ENCODE measurements at regions not wholly inside any gene's neighbourhood (a gene's known extent, or its start where the extent isn't known, plus 50 kb on each side); places are given as distances from the start of the nearest gene placed in this dataset.

- Histone ChIP-seq H3K9me3 (peaks cover 0 to 17% (median 0%) of the 10 kb centered on the region in 3 donors), H3K4me1 (peaks cover 0 to 11% (median 3%) of the 10 kb centered on the region in 3 donors), H3K27ac (no peak overlapping the region), H3K4me3 (no peak overlapping the region), H3K36me3 (no peaks in the 10 kb centered on the region), H3K27me3 (no peaks in the 10 kb centered on the region)
- 63 to 94% methylated on average over 4 to 5 of the region's 5 CpGs for WGBS, 2 donors (ENCODE audit: low coverage in 1 of 2)
- no peak for TF ChIP-seq POLR2AphosphoS5 (IDR thresholded peaks at IDR 0.05)
- TF ChIP-seq CTCF (IDR thresholded peaks at IDR 0.05): no peak
- no peak for TF ChIP-seq POLR2A (IDR thresholded peaks at IDR 0.05)
- no peak for TF ChIP-seq EP300 (IDR thresholded peaks at IDR 0.05)
- no peak for ATAC-seq
Observed at GRCh38 chr7:25368599-25369201, 140.4 kb upstream of the NPVF start.

DNA sequence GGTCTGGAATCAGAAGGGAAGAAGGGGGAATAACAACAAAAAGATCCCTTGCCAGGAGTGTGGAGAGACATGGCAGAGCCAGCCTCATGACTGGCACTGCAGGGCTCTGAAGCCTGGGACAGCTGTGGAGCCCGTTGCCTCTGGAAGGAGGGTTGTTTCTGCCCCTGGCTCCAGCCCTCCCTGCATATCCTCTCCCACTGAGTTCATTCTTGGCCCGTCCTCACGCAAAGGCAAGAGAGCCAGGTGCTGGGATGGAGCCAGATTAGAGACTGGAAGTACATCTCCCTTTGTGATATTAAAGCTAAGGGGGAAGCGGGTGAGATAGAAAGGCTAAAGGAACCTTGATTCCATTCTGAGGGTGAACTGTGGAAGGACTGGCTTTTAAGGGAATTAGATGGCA lies 141.5 kb upstream of the NPVF start:
- Histone ChIP-seq H3K36me3 (no peaks in the 10 kb centered on the region), H3K9me3 (peaks cover 0 to 17% (median 0%) of the 10 kb centered on the region in 3 donors), H3K4me1 (peaks cover 0 to 11% (median 3%) of the 10 kb centered on the region in 3 donors), H3K27ac (peak overlapping the region in 1 of 4 donors; percentile 13), H3K4me3 (no peak overlapping the region), H3K27me3 (no peaks in the 10 kb centered on the region)
- WGBS, 2 donors (ENCODE audit: low coverage in 1 of 2): 23 to 60% methylated on average over 1 to 4 of the region's 4 CpGs
- TF ChIP-seq CTCF (IDR thresholded peaks at IDR 0.05): no peak
- TF ChIP-seq POLR2AphosphoS5 (IDR thresholded peaks at IDR 0.05): no peak
- ATAC-seq: peak; percentile 43

- no peak overlapping the region for H3K27ac ChIP-seq
- WGBS, 2 donors (ENCODE audit: low coverage in 1 of 2): 94 to 100% methylated on average over 2 of the region's 2 CpGs
- H3K36me3 ChIP-seq: no peaks in the 10 kb centered on the region
- H3K4me1 ChIP-seq: peaks cover 0 to 11% (median 3%) of the 10 kb centered on the region in 3 donors
- no peak for ATAC-seq
- TF ChIP-seq POLR2A (IDR thresholded peaks at IDR 0.05): no peak
- no peak for TF ChIP-seq CTCF (IDR thresholded peaks at IDR 0.05)
- no peak for TF ChIP-seq EP300 (IDR thresholded peaks at IDR 0.05)
- no peak overlapping the region for H3K4me3 ChIP-seq
- H3K9me3 ChIP-seq: peaks cover 0 to 17% (median 0%) of the 10 kb centered on the region in 3 donors
- no peaks in the 10 kb centered on the region for H3K27me3 ChIP-seq
Observed at GRCh38 chr7:25371972-25372371, 143.7 kb upstream of the NPVF start.

GRCh38 chr7:25375805-25376600 lies 147.7 kb upstream of the NPVF start:
- no peaks in the 10 kb centered on the region for H3K36me3 ChIP-seq
- H3K4me3 ChIP-seq: no peak overlapping the region
- no peak for TF ChIP-seq POLR2A (IDR thresholded peaks at IDR 0.05)
- TF ChIP-seq CTCF (IDR thresholded peaks at IDR 0.05): no peak
- no peak for TF ChIP-seq POLR2AphosphoS5 (IDR thresholded peaks at IDR 0.05)
- no peak for TF ChIP-seq EP300 (IDR thresholded peaks at IDR 0.05)
- 16 to 40% methylated on average over 3 of the region's 3 CpGs for WGBS, 2 donors (ENCODE audit: low coverage in 1 of 2)
- no peak overlapping the region for H3K27ac ChIP-seq
- no peaks in the 10 kb centered on the region for H3K27me3 ChIP-seq
- no peak for ATAC-seq
- peaks cover 0 to 17% (median 0%) of the 10 kb centered on the region in 3 donors for H3K9me3 ChIP-seq
- no peaks in the 10 kb centered on the region for H3K4me1 ChIP-seq

Measured in gastroesophageal sphincter (tissue), 4 donors.